ENCODE measurements at regions not wholly inside any gene's neighbourhood (a gene's known extent, or its start where the extent isn't known, plus 50 kb on each side); places are given as distances from the start of the nearest gene placed in this dataset.

DNA sequence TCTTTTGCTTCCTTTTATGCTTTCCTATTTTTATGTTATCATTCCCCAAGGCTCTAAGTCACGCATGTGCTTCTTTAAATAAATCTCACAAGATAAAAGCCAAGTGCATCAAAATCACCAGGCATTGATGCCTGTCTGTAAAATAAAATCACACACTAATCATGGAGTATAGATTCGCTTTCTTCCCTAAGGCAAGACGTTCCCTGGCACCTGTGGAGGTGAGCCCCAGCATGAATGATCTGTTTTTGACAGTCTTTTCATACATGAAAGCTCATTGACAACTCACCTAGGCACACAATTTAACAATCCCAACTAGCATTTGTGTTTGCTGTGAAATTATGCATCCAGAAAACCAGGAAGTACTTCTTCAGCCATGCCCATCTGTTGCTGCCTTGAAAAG, 146.9 kb upstream of the DMAC1 start:
- Histone ChIP-seq H3K9me3 (no peaks in the 10 kb centered on the region), H3K27ac (no peak overlapping the region), H3K4me3 (no peak overlapping the region), H3K36me3 (no peaks in the 10 kb centered on the region), H3K27me3 (no peaks in the 10 kb centered on the region), H3K4me1 (no peaks in the 10 kb centered on the region)
- WGBS, 2 donors, result 88 to 93% methylated on average over 3 of the region's 3 CpGs
- ATAC-seq (ENCODE audit: low FRiP score in 2 of 2) (no peak), DNase-seq (no peak)
- TF ChIP-seq, protein P1, sequence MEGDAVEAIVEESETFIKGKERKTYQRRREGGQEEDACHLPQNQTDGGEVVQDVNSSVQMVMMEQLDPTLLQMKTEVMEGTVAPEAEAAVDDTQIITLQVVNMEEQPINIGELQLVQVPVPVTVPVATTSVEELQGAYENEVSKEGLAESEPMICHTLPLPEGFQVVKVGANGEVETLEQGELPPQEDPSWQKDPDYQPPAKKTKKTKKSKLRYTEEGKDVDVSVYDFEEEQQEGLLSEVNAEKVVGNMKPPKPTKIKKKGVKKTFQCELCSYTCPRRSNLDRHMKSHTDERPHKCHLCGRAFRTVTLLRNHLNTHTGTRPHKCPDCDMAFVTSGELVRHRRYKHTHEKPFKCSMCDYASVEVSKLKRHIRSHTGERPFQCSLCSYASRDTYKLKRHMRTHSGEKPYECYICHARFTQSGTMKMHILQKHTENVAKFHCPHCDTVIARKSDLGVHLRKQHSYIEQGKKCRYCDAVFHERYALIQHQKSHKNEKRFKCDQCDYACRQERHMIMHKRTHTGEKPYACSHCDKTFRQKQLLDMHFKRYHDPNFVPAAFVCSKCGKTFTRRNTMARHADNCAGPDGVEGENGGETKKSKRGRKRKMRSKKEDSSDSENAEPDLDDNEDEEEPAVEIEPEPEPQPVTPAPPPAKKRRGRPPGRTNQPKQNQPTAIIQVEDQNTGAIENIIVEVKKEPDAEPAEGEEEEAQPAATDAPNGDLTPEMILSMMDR (IDR thresholded peaks at IDR 0.05), result no peak
- TF ChIP-seq POLR2AphosphoS5 (IDR thresholded peaks at IDR 0.05) (no peak), POLR2A (IDR thresholded peaks at IDR 0.05) (no peak), EP300 (IDR thresholded peaks at IDR 0.05) (no peak)

DNA sequence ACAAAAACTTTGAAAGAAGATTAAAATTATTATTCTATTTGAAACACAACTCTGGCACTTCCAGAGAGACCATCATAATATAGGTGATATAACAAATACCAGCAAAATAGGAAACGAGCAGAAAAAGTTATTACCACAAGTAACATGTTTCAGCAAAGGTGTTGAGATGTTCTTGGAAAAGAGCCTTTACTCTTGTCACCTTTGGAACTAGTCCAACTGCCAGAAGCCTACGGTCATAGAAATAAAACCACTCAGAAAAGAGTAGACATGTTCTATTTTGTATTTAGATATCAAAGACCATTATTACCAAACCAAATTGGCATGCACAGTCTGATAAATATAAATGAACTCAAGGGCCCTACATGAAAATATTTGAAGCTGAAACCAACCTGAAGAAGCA, 145.0 kb upstream of the DMAC1 start:
- no peaks in the 10 kb centered on the region for H3K4me1 ChIP-seq
- H3K4me3 ChIP-seq, result no peak overlapping the region
- ATAC-seq (ENCODE audit: low FRiP score in 2 of 2), result no peak
- DNase-seq, result no peak
- WGBS, 2 donors, result 43 to 50% methylated on average over 2 of the region's 2 CpGs
- no peaks in the 10 kb centered on the region for H3K27me3 ChIP-seq
- H3K36me3 ChIP-seq, result no peaks in the 10 kb centered on the region
- peaks cover 0 to 7% (median 2%) of the 10 kb centered on the region in 4 donors for H3K9me3 ChIP-seq
- H3K27ac ChIP-seq, result no peak overlapping the region
- TF ChIP-seq POLR2A (IDR thresholded peaks at IDR 0.05), result no peak
- TF ChIP-seq EP300 (IDR thresholded peaks at IDR 0.05), result no peak
- TF ChIP-seq, protein P1 (IDR thresholded peaks at IDR 0.05), result no peak
- no peak for TF ChIP-seq POLR2AphosphoS5 (IDR thresholded peaks at IDR 0.05)

DNA sequence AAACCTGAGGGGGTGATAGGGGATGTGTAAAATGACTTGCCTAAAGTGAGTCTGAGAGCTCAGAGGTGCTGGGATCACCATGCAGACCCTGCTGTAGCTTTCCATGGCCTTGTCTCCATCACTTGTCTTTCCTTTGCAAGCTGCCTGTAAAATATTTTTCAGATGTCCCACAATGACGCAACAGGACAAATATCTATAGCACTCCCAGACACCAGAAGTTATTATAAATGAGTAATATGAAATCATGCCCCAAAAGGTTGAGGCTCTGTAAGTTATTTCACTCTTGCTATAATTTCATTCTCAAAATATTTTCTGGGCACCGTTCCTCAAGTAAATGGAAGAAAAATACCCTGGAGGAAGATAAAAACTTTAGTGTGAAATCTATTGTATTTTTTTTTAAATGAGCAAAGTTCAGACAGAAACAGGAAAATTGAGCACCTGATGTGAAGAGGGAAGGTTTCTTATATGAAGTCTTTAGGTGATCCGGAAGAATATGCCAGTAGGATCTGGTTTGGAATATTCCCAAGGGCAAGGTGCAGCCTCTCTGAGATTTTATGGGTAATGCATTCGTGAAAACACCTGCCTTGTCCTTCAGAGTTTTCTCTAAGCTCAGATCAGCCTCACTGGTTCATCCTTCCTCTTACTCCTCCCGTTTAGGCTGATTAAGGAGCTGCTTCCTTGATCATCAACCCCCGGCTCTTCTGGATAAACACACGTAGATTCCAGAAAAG, 138.3 kb upstream of the DMAC1 start:
- WGBS, 2 donors, result 83 to 89% methylated on average over 7 of the region's 7 CpGs
- Histone ChIP-seq H3K4me3 (no peak overlapping the region), H3K27ac (no peak overlapping the region), H3K9me3 (peaks cover 0 to 7% (median 2%) of the 10 kb centered on the region in 4 donors), H3K27me3 (no peaks in the 10 kb centered on the region), H3K36me3 (no peaks in the 10 kb centered on the region), H3K4me1 (peaks cover 0 to 7% (median 5%) of the 10 kb centered on the region in 4 donors)
- DNase-seq, result no peak
- no peak for ATAC-seq (ENCODE audit: low FRiP score in 2 of 2)
- TF ChIP-seq, protein P1 (IDR thresholded peaks at IDR 0.05), result no peak
- TF ChIP-seq EP300 (IDR thresholded peaks at IDR 0.05) (no peak), POLR2A (IDR thresholded peaks at IDR 0.05) (no peak), POLR2AphosphoS5 (IDR thresholded peaks at IDR 0.05) (no peak)

DNA sequence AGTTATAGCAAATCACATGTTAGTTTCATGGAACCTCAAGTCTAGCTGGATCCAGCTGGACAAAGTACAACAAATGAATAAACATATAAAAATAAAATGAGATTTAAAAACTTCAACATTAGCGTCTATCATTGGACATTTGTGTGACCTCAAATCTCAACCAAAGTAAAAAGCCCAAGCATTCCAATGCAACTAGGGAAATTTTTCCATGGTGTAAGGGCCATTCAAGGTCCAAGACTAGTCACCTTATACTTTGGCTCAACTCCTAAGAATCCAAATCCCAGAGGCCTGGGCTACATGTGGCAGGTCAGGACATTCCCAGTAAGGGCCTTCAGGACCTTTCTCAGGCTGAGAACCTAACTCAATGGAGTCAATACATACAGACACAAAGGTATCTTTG, 137.4 kb upstream of the DMAC1 start:
- H3K4me3 ChIP-seq, result no peak overlapping the region
- peaks cover 0 to 7% (median 5%) of the 10 kb centered on the region in 4 donors for H3K4me1 ChIP-seq
- TF ChIP-seq EP300 (IDR thresholded peaks at IDR 0.05) (no peak), POLR2AphosphoS5 (IDR thresholded peaks at IDR 0.05) (no peak)
- WGBS, 2 donors, result 91 to 100% methylated on average over 1 of the region's 1 CpG
- ATAC-seq (ENCODE audit: low FRiP score in 2 of 2), result no peak
- peaks cover 0 to 7% (median 2%) of the 10 kb centered on the region in 4 donors for H3K9me3 ChIP-seq
- DNase-seq, result no peak
- H3K27ac ChIP-seq, result no peak overlapping the region
- H3K36me3 ChIP-seq, result no peaks in the 10 kb centered on the region
- H3K27me3 ChIP-seq, result no peaks in the 10 kb centered on the region

DNA sequence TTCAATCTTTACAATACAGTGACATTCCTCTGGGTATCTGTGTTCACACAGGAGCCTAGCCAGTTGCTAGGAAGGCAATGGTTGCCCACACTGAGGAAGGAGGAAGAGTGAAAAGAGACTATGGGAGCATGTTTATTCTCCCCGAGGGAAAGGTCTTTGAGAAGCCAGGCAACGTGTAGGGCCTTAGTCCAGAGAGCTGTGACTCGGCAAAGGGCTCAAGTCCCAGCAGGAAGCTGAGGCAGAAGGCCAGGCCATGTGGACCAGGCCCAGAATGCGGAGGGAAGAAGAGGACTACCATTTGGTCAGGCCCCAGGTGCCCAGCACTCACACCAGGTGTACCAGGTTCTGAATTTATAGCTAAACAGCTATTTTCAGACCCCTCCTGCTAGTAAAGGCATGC, 136.6 kb upstream of the DMAC1 start:
- Histone ChIP-seq H3K9me3 (peaks cover 0 to 7% (median 2%) of the 10 kb centered on the region in 4 donors), H3K4me1 (peaks cover 0 to 7% (median 5%) of the 10 kb centered on the region in 4 donors), H3K36me3 (no peaks in the 10 kb centered on the region), H3K27me3 (no peaks in the 10 kb centered on the region), H3K27ac (no peak overlapping the region), H3K4me3 (no peak overlapping the region)
- peak in 1 of 2 donors; percentile 28 for ATAC-seq (ENCODE audit: low FRiP score in 2 of 2)
- TF ChIP-seq, protein P1 (IDR thresholded peaks at IDR 0.05), result no peak
- TF ChIP-seq POLR2AphosphoS5 (IDR thresholded peaks at IDR 0.05), result no peak
- TF ChIP-seq EP300 (IDR thresholded peaks at IDR 0.05), result no peak
- TF ChIP-seq POLR2A (IDR thresholded peaks at IDR 0.05), result no peak
- 60 to 66% methylated on average over 4 of the region's 4 CpGs for WGBS, 2 donors
- DNase-seq, result no peak
